DND-41 (cell line): ENCODE measurements at regions not wholly inside any gene's neighbourhood (a gene's known extent, or its start where the extent isn't known, plus 50 kb on each side); places are given as distances from the start of the nearest gene placed in this dataset.

ENCODE experiments used
- ATAC-seq: fragments of 200-7000 bp; cut with Tn5 transposase; 3 replicates; pipeline ENCODE4 v1.9.1; 2021; ENCODE audit warnings: low read depth; ENCODE audit not compliant: insufficient read depth
- DNase-seq: peaks from one replicate; pipeline ENCODE4 v3.0.0-alpha.2; 2020
- H2AFZ ChIP-seq: 2 replicates; pipeline ENCODE4 v1.6.0; 2012; ENCODE audit warnings: low read depth, low read length
- H3K27ac ChIP-seq: 2 replicates; pipeline ENCODE4 v1.5.1; 2012; ENCODE audit warnings: low read length, inconsistent platforms
- H3K27me3 ChIP-seq: fragments of 200-600 bp; sonication (generic); 2 replicates; pipeline ENCODE4 v1.6.0; 2012; ENCODE audit warnings: low read length, mild to moderate bottlenecking, inconsistent platforms; ENCODE audit not compliant: insufficient read depth, poor library complexity
- H3K36me3 ChIP-seq: 2 replicates; pipeline ENCODE4 v1.5.1; 2012; ENCODE audit warnings: low read length, inconsistent platforms; ENCODE audit not compliant: insufficient read depth
- H3K4me1 ChIP-seq: 2 replicates; pipeline ENCODE4 v1.5.1; 2012; ENCODE audit warnings: mild to moderate bottlenecking, low read length; ENCODE audit not compliant: insufficient read depth
- H3K4me2 ChIP-seq: 2 replicates; pipeline ENCODE4 v1.6.0; 2012; ENCODE audit warnings: mild to moderate bottlenecking, moderate library complexity, low read length, inconsistent platforms; ENCODE audit not compliant: insufficient read depth
- H3K4me3 ChIP-seq, 2 experiments: fragments of 200-600 bp in 1 of 2; shearing (Covaris generic) in 1 of 2; 2 replicates each; pipeline ENCODE4 v1.5.1; 2012 to 2016; ENCODE audit warnings: inconsistent platforms in 2 of 2, low read length in 2 of 2, mild to moderate bottlenecking in 2 of 2, low read depth in 1 of 2, moderate library complexity in 1 of 2
- H3K79me2 ChIP-seq: 2 replicates; pipeline ENCODE4 v1.6.0; 2012; ENCODE audit warnings: low read length, inconsistent platforms; ENCODE audit not compliant: insufficient read depth
- H3K9ac ChIP-seq: 2 replicates; pipeline ENCODE4 v1.6.0; 2012; ENCODE audit warnings: low read depth, mild to moderate bottlenecking, inconsistent platforms, low read length, moderate library complexity
- H3K9me3 ChIP-seq: 2 replicates; pipeline ENCODE4 v1.5.1; 2012; ENCODE audit warnings: low read length, moderate library complexity, mild to moderate bottlenecking, inconsistent platforms; ENCODE audit not compliant: insufficient read depth, severe bottlenecking
- H4K20me1 ChIP-seq: 2 replicates; pipeline ENCODE4 v1.6.0; 2012; ENCODE audit warnings: low read length; ENCODE audit not compliant: insufficient read depth
- CTCF ChIP-seq: IDR thresholded peaks from 2 replicates; pipeline ENCODE4 v1.5.1; 2012; ENCODE audit warnings: borderline replicate concordance, low read length, moderate library complexity, mild to moderate bottlenecking; ENCODE audit not compliant: poor library complexity, severe bottlenecking; ENCODE audit errors: extremely low read depth
- EZH2 ChIP-seq: IDR thresholded peaks from 3 replicates; pipeline ENCODE4 v1.6.1; 2012; ENCODE audit warnings: borderline replicate concordance, low read depth, mild to moderate bottlenecking, moderate library complexity, low read length, inconsistent platforms; ENCODE audit not compliant: severe bottlenecking

GRCh38 chr3:159655202-159655601 is 333.4 kb upstream of the IL12A start:
- ATAC-seq (no peak), DNase-seq (no peak)
- H4K20me1 ChIP-seq, result no peaks in the 10 kb centered on the region
- H3K4me1 ChIP-seq, result no peaks in the 10 kb centered on the region
- H2AFZ ChIP-seq, result no peak overlapping the region
- no peak overlapping the region for H3K4me2 ChIP-seq
- H3K27ac ChIP-seq, result no peak overlapping the region
- no peaks in the 10 kb centered on the region for H3K9me3 ChIP-seq
- H3K27me3 ChIP-seq, result no peaks in the 10 kb centered on the region
- H3K36me3 ChIP-seq, result no peaks in the 10 kb centered on the region
- no peak overlapping the region for H3K4me3 ChIP-seq
- no peaks in the 10 kb centered on the region for H3K79me2 ChIP-seq
- no peak overlapping the region for H3K9ac ChIP-seq
- TF ChIP-seq EZH2, result no peak
- no peak for TF ChIP-seq CTCF

GRCh38 chr3:159657176-159657575 is 331.5 kb upstream of the IL12A start:
- no peak for TF ChIP-seq EZH2
- TF ChIP-seq CTCF, result no peak
- Histone ChIP-seq H3K27ac (no peak overlapping the region), H3K27me3 (no peaks in the 10 kb centered on the region), H3K36me3 (no peaks in the 10 kb centered on the region), H3K9me3 (no peaks in the 10 kb centered on the region), H3K4me1 (no peaks in the 10 kb centered on the region), H3K79me2 (no peaks in the 10 kb centered on the region), H3K4me3 (no peak overlapping the region), H2AFZ (no peak overlapping the region), H3K4me2 (no peak overlapping the region), H3K9ac (no peak overlapping the region), H4K20me1 (no peaks in the 10 kb centered on the region)
- ATAC-seq (no peak), DNase-seq (no peak)

- Histone ChIP-seq H3K36me3 (no peaks in the 10 kb centered on the region), H3K79me2 (no peaks in the 10 kb centered on the region), H3K27ac (no peak overlapping the region), H3K4me3 (no peak overlapping the region), H3K4me1 (no peaks in the 10 kb centered on the region), H4K20me1 (no peaks in the 10 kb centered on the region), H3K9ac (no peak overlapping the region), H3K27me3 (no peaks in the 10 kb centered on the region), H3K9me3 (no peaks in the 10 kb centered on the region), H3K4me2 (no peak overlapping the region), H2AFZ (no peak overlapping the region)
- no peak for ATAC-seq
- no peak for DNase-seq
- no peak for TF ChIP-seq EZH2
- TF ChIP-seq CTCF, result no peak
Measured at GRCh38 chr3:159657629-159658028, 331.0 kb upstream of the IL12A start.

- no peak overlapping the region for H3K4me2 ChIP-seq
- TF ChIP-seq CTCF (no peak), EZH2 (no peak)
Measured at GRCh38 chr3:159660326-159660725, 328.3 kb upstream of the IL12A start.

More at GRCh38 chr3:159660326-159660725, 328.3 kb upstream of the IL12A start:
- Histone ChIP-seq H3K4me1 (no peaks in the 10 kb centered on the region), H3K79me2 (no peaks in the 10 kb centered on the region), H2AFZ (no peak overlapping the region), H4K20me1 (no peaks in the 10 kb centered on the region), H3K9me3 (no peaks in the 10 kb centered on the region), H3K27ac (no peak overlapping the region), H3K4me3 (no peak overlapping the region), H3K27me3 (no peaks in the 10 kb centered on the region), H3K36me3 (no peaks in the 10 kb centered on the region), H3K9ac (no peak overlapping the region)
- ATAC-seq (no peak), DNase-seq (no peak)
